OCI-LY7 (cell line): ENCODE measurements at regions not wholly inside any gene's neighbourhood (a gene's known extent, or its start where the extent isn't known, plus 50 kb on each side); places are given as distances from the start of the nearest gene placed in this dataset.
A peak's percentile ranks its signal among the peaks of the same experiment; 100 is the strongest.

Experiments
- BruUV-seq: library from RNA; stranded (reverse); fragments of 400-500 nt; replicated peaks from 2 replicates; lab custom pipeline; 2021; lab: Mats Ljungman, UMichigan
- CTCF ChIA-PET: fragments of 300-600 bp; sonication (Branson Sonifier 250); formaldehyde crosslinking; loops from one replicate; lab custom pipeline; 2022; ENCODE audit warnings: antibody characterized with exemption; ENCODE audit not compliant: unreplicated experiment; lab: Charles Lee
- POLR2A ChIA-PET: fragments of 300-600 bp; sonication (Branson Sonifier 250); formaldehyde crosslinking; loops from one replicate; lab custom pipeline; 2022; ENCODE audit warnings: antibody characterized with exemption; lab: Charles Lee
- DNase-seq: peaks from one replicate; pipeline ENCODE4 v3.0.0-alpha.2; 2015; ENCODE audit warnings: low spot score
- H2AFZ ChIP-seq: fragments of 200-600 bp; sonication (generic), shearing (Covaris generic); 2 replicates; pipeline ENCODE4 v1.6.1; 2014; ENCODE audit warnings: mild to moderate bottlenecking, antibody characterized with exemption, low read length, moderate library complexity
- H3K27ac ChIP-seq: fragments of 200-600 bp; sonication (generic); 2 replicates; pipeline ENCODE4 v1.5.1; 2014; ENCODE audit warnings: mixed run types, low read depth, mild to moderate bottlenecking, moderate library complexity, low read length, inconsistent platforms; ENCODE audit not compliant: poor library complexity, severe bottlenecking
- H3K36me3 ChIP-seq: fragments of 200-600 bp; sonication (generic); 2 replicates; pipeline ENCODE4 v1.6.1; 2014; ENCODE audit warnings: mild to moderate bottlenecking, antibody characterized with exemption, low read length, moderate library complexity, mixed read lengths; ENCODE audit not compliant: insufficient read depth
- H3K4me1 ChIP-seq: fragments of 200-600 bp; sonication (generic); 2 replicates; pipeline ENCODE4 v1.5.1; 2014; ENCODE audit warnings: mild to moderate bottlenecking, low read length; ENCODE audit not compliant: insufficient read depth, poor library complexity, severe bottlenecking
- H3K4me2 ChIP-seq: fragments of 200-600 bp; sonication (generic); 2 replicates; pipeline ENCODE4 v1.6.1; 2014; ENCODE audit warnings: mild to moderate bottlenecking, low read length
- H3K4me3 ChIP-seq: fragments of 200-600 bp; sonication (generic); 2 replicates; pipeline ENCODE4 v1.5.1; 2014; ENCODE audit warnings: mild to moderate bottlenecking, low read depth, low read length; ENCODE audit not compliant: poor library complexity, severe bottlenecking
- H3K79me2 ChIP-seq: fragments of 200-600 bp; sonication (generic); 2 replicates; pipeline ENCODE4 v1.6.1; 2016; ENCODE audit warnings: low read depth, mild to moderate bottlenecking, low read length, moderate library complexity, mixed read lengths; ENCODE audit not compliant: insufficient read depth
- H3K9me2 ChIP-seq: fragments of 200-600 bp; sonication (generic); 2 replicates; pipeline ENCODE4 v1.6.1; 2016; ENCODE audit warnings: mild to moderate bottlenecking, low read length, mixed read lengths; ENCODE audit not compliant: insufficient read depth
- H3K9me3 ChIP-seq: fragments of 200-600 bp; sonication (generic); 2 replicates; pipeline ENCODE4 v1.6.1; 2014; ENCODE audit warnings: mild to moderate bottlenecking, mixed run types, low read length, mixed read lengths
- H4K20me1 ChIP-seq: fragments of 200-600 bp; sonication (generic); 2 replicates; pipeline ENCODE4 v1.6.1; 2014; ENCODE audit warnings: mild to moderate bottlenecking, antibody characterized with exemption, low read length, moderate library complexity, mixed read lengths; ENCODE audit not compliant: insufficient read depth
- CTCF ChIP-seq: fragments of 200-600 bp; sonication (generic); conservative IDR thresholded peaks from 2 replicates; pipeline ENCODE4 v1.5.1; 2014; ENCODE audit warnings: mild to moderate bottlenecking, antibody characterized with exemption, low read length, moderate library complexity, mixed read lengths
- EZH2phosphoT487 ChIP-seq: fragments of 200-600 bp; sonication (generic); IDR thresholded peaks from 2 replicates; pipeline ENCODE4 v1.6.1; 2018; ENCODE audit warnings: low read depth, borderline replicate concordance, mild to moderate bottlenecking, mixed run types, antibody characterized with exemption, low read length, moderate library complexity, mixed read lengths
- intact Hi-C: fragments of 100-400 bp; cut with micrococcal nuclease; formaldehyde crosslinking; loops from one replicate; pipeline ENCODE4 v1.10.0; 2022; ENCODE audit not compliant: unreplicated experiment

GRCh38 chr10:53401536-53401935 is 629.0 kb upstream of the MBL2 start:
- Histone ChIP-seq H3K4me1 (no peaks in the 10 kb centered on the region), H2AFZ (no peak overlapping the region), H3K9me2 (no peaks in the 10 kb centered on the region), H3K4me3 (no peak overlapping the region), H3K36me3 (no peaks in the 10 kb centered on the region), H3K4me2 (no peak overlapping the region), H3K79me2 (no peaks in the 10 kb centered on the region), H4K20me1 (no peaks in the 10 kb centered on the region), H3K27ac (no peak overlapping the region), H3K9me3 (0 out of 2 replicates have a peak, but pooled peaks cover 4% of the 10 kb centered on the region)
- POLR2A ChIA-PET: no interaction called here
- CTCF ChIA-PET: no interaction called here
- intact Hi-C loops: no loop called here
- TF ChIP-seq EZH2phosphoT487 (no peak), CTCF (no peak)
- no TSS peak for BruUV-seq
- DNase-seq: no peak

- CTCF ChIA-PET: no interaction called here
- no peak for TF ChIP-seq EZH2phosphoT487
Observed at GRCh38 chr10:53396876-53397275, 624.3 kb upstream of the MBL2 start.

GRCh38 chr10:53395449-53395848 is 622.9 kb upstream of the MBL2 start:
- Histone ChIP-seq H3K4me3 (no peak overlapping the region), H3K27ac (no peak overlapping the region), H3K36me3 (no peaks in the 10 kb centered on the region), H3K4me2 (no peak overlapping the region), H4K20me1 (no peaks in the 10 kb centered on the region), H3K9me2 (no peaks in the 10 kb centered on the region), H2AFZ (no peak overlapping the region), H3K4me1 (no peaks in the 10 kb centered on the region), H3K79me2 (no peaks in the 10 kb centered on the region), H3K9me3 (0 out of 2 replicates have a peak, but pooled peaks cover 4% of the 10 kb centered on the region)
- TF ChIP-seq EZH2phosphoT487: no peak
- TF ChIP-seq CTCF: no peak
- CTCF ChIA-PET: no interaction called here
- DNase-seq: peak; percentile 28
- intact Hi-C loops: no loop called here
- BruUV-seq: no TSS peak
- POLR2A ChIA-PET: no interaction called here

More at GRCh38 chr10:53396876-53397275, 624.3 kb upstream of the MBL2 start:
- no peak for DNase-seq
- Histone ChIP-seq H3K36me3 (no peaks in the 10 kb centered on the region), H3K4me2 (no peak overlapping the region), H3K9me2 (no peaks in the 10 kb centered on the region), H3K27ac (no peak overlapping the region), H3K4me1 (no peaks in the 10 kb centered on the region), H3K4me3 (no peak overlapping the region), H3K79me2 (no peaks in the 10 kb centered on the region), H2AFZ (no peak overlapping the region), H4K20me1 (no peaks in the 10 kb centered on the region), H3K9me3 (0 out of 2 replicates have a peak, but pooled peaks cover 4% of the 10 kb centered on the region)
- intact Hi-C loops: no loop called here
- POLR2A ChIA-PET: no interaction called here
- BruUV-seq: no TSS peak
